HCT116 (cell line): ENCODE measurements at regions not wholly inside any gene's neighbourhood (a gene's known extent, or its start where the extent isn't known, plus 50 kb on each side); places are given as distances from the start of the nearest gene placed in this dataset.

ENCODE experiments used
- ATAC-seq: fragments of 200-7000 bp; cut with Tn5 transposase; 2 replicates; pipeline ENCODE4 v1.9.1; 2020; ENCODE audit warnings: mild to moderate bottlenecking, moderate library complexity
- BruUV-seq: library from RNA; stranded (reverse); fragments of 400-500 nt; replicated peaks from 2 replicates; lab custom pipeline; 2021; lab: Mats Ljungman, UMichigan
- CTCF ChIA-PET: fragments of 300-600 bp; sonication (Branson Sonifier 250); formaldehyde crosslinking; loops from one replicate; lab custom pipeline; 2021; ENCODE audit warnings: antibody characterized with exemption; lab: Charles Lee
- POLR2A ChIA-PET: fragments of 300-600, 350-600 bp; sonication (Branson Sonifier 250); formaldehyde crosslinking; loops from one replicate; lab custom pipeline; 2021; ENCODE audit warnings: antibody characterized with exemption; lab: Charles Lee
- RAD21 ChIA-PET, 2 experiments: fragments of 300-600 bp; sonication (Branson Sonifier 250); formaldehyde crosslinking; loops; one replicate each; lab custom pipeline; 2023; ENCODE audit warnings: low total read pairs in 2 of 2; ENCODE audit not compliant: uncharacterized antibody in 2 of 2, unreplicated experiment in 2 of 2, low non-redundant PET in 1 of 2; lab: Charles Lee
- DNase-seq: peaks from one replicate; pipeline ENCODE4 v3.0.0-alpha.2; 2010; ENCODE audit warnings: low read depth, low spot score
- H2AFZ ChIP-seq: fragments of 200-600 bp; shearing (Covaris generic), sonication (generic); 2 replicates; pipeline ENCODE4 v1.6.1; 2017; ENCODE audit warnings: low read depth, mixed run types, mixed read lengths, antibody characterized with exemption, low read length; ENCODE audit not compliant: poor library complexity, severe bottlenecking
- H3K27ac ChIP-seq: 2 replicates; pipeline ENCODE4 v1.5.1; 2012; ENCODE audit warnings: low read depth, low read length
- H3K27me3 ChIP-seq: fragments of 200-600 bp; sonication (generic); 2 replicates; pipeline ENCODE4 v1.6.1; 2016; ENCODE audit warnings: mixed run types, low read length, mixed read lengths; ENCODE audit not compliant: insufficient read depth
- H3K36me3 ChIP-seq, 2 experiments: fragments of 200-500 bp in 1 of 2; fragments of 200-600 bp in 1 of 2; sonication (Bioruptor generic) in 1 of 2; sonication (generic) in 1 of 2; 2 replicates each; pipeline versions ENCODE4 v1.5.1 to v1.6.1; 2014 to 2016; ENCODE audit warnings: low read length in 2 of 2, inconsistent platforms in 1 of 2, mixed read lengths in 1 of 2, mixed run types in 1 of 2; ENCODE audit not compliant: insufficient read depth in 2 of 2, control insufficient read depth in 1 of 2
- H3K4me1 ChIP-seq, 2 experiments: fragments of 200-600 bp in 1 of 2; sonication (generic) in 1 of 2; 2 replicates each; pipeline versions ENCODE4 v1.5.1 to v1.6.1; 2012 to 2017; ENCODE audit warnings: low read length in 2 of 2, inconsistent platforms in 1 of 2, mild to moderate bottlenecking in 1 of 2, mixed read lengths in 1 of 2, mixed run types in 1 of 2, moderate library complexity in 1 of 2; ENCODE audit not compliant: insufficient read depth in 2 of 2, control insufficient read depth in 1 of 2
- H3K4me2 ChIP-seq: fragments of 200-600 bp; sonication (generic); 2 replicates; pipeline ENCODE4 v1.6.1; 2017; ENCODE audit warnings: mixed run types, low read length, mixed read lengths
- H3K4me3 ChIP-seq, 2 experiments: fragments of 200-600 bp in 1 of 2; sonication (generic) in 1 of 2; replicated peaks in 1 of 2; 2 replicates each; pipeline ENCODE4 v1.5.1; 2011 to 2016; ENCODE audit warnings: low read length in 2 of 2, control low read depth in 1 of 2, low read depth in 1 of 2, mild to moderate bottlenecking in 1 of 2, mixed read lengths in 1 of 2, mixed run types in 1 of 2
- H3K79me2 ChIP-seq: fragments of 200-600 bp; sonication (generic); 2 replicates; pipeline ENCODE4 v1.6.1; 2017; ENCODE audit warnings: mild to moderate bottlenecking, mixed run types, low read length, moderate library complexity, mixed read lengths; ENCODE audit not compliant: insufficient read depth
- H3K9ac ChIP-seq: fragments of 200-600 bp; sonication (generic); 2 replicates; pipeline ENCODE4 v1.6.1; 2016; ENCODE audit warnings: low read length, mixed read lengths
- H3K9me2 ChIP-seq: fragments of 200-600 bp; sonication (generic), shearing (Covaris generic); 2 replicates; pipeline ENCODE4 v1.6.1; 2017; ENCODE audit warnings: mixed run types, mild to moderate bottlenecking, moderate library complexity; ENCODE audit not compliant: insufficient read depth
- H3K9me3 ChIP-seq, 2 experiments: fragments of 200-500 bp in 1 of 2; fragments of 200-600 bp in 1 of 2; sonication (Bioruptor generic) in 1 of 2; sonication (generic) in 1 of 2; 2 replicates each; pipeline ENCODE4 v1.6.1; 2014 to 2017; ENCODE audit warnings: low read length in 2 of 2, mixed read lengths in 2 of 2, inconsistent platforms in 1 of 2, low read depth in 1 of 2, mild to moderate bottlenecking in 1 of 2, mixed run types in 1 of 2, moderate library complexity in 1 of 2; ENCODE audit not compliant: control insufficient read depth in 1 of 2, insufficient read depth in 1 of 2
- H4K20me1 ChIP-seq: fragments of 200-600 bp; sonication (generic), shearing (Covaris generic); 2 replicates; pipeline ENCODE4 v1.6.1; 2017; ENCODE audit warnings: mixed run types, mild to moderate bottlenecking, moderate library complexity; ENCODE audit not compliant: insufficient read depth
- CEBPB ChIP-seq: IDR thresholded peaks from 2 replicates; pipeline ENCODE4 v1.6.1; 2012; ENCODE audit warnings: low read depth
- ELF1 ChIP-seq: IDR thresholded peaks from 2 replicates; pipeline ENCODE4 v1.6.1; 2012; ENCODE audit warnings: low read depth, borderline replicate concordance
- EZH2 ChIP-seq: fragments of 200-600 bp; sonication (generic); IDR thresholded peaks from 2 replicates; pipeline ENCODE4 v1.6.1; 2017; ENCODE audit warnings: antibody characterized with exemption, mixed run types
- EZH2phosphoT487 ChIP-seq: fragments of 200-600 bp; IDR thresholded peaks from 2 replicates; pipeline ENCODE4 v1.6.1; 2018; ENCODE audit warnings: antibody characterized with exemption, borderline replicate concordance
- FOSL1 ChIP-seq: IDR thresholded peaks from 2 replicates; pipeline ENCODE4 v1.6.1; 2012; ENCODE audit warnings: low read depth
- JUND ChIP-seq: IDR thresholded peaks from 2 replicates; pipeline ENCODE4 v1.6.1; 2012
- POLR2AphosphoS5 ChIP-seq: IDR thresholded peaks from 2 replicates; pipeline ENCODE4 v1.6.1; 2011; ENCODE audit warnings: mild to moderate bottlenecking, low read depth, low read length, moderate library complexity
- RAD21 ChIP-seq: IDR thresholded peaks from 2 replicates; pipeline ENCODE4 v1.6.1; 2012; ENCODE audit warnings: low read depth, mild to moderate bottlenecking
- SIN3A ChIP-seq: IDR thresholded peaks from 2 replicates; pipeline ENCODE4 v1.6.1; 2012; ENCODE audit warnings: low read depth
- SP1 ChIP-seq: IDR thresholded peaks from 2 replicates; pipeline ENCODE4 v1.6.1; 2012; ENCODE audit warnings: low read depth
- SRF ChIP-seq: IDR thresholded peaks from 2 replicates; pipeline ENCODE4 v1.6.1; 2012; ENCODE audit warnings: low read depth
- TCF7L2 ChIP-seq: IDR thresholded peaks from 2 replicates; pipeline ENCODE4 v1.7.0; 2011; ENCODE audit warnings: borderline replicate concordance, inconsistent platforms; ENCODE audit not compliant: insufficient read depth, insufficient read length; ENCODE audit errors: extremely low read depth
- intact Hi-C: fragments of 100-400 bp; cut with micrococcal nuclease; formaldehyde crosslinking; loops from 2 replicates; pipeline ENCODE4 v1.10.0; 2022
- TF ChIP-seq, protein P1 (sequence below): IDR thresholded peaks from 2 replicates; pipeline ENCODE4 v1.6.1; 2012
- TF ChIP-seq, protein P2 (sequence below): IDR thresholded peaks from 2 replicates; pipeline ENCODE4 v1.6.1; 2012
- TF ChIP-seq, protein P3 (sequence below), 3 experiments: fragments of 200-600 bp in 1 of 3; sonication (generic) in 1 of 3; IDR thresholded peaks in 2 of 3; conservative IDR thresholded peaks in 1 of 3; 2 replicates each; pipeline ENCODE4 v1.5.1; 2012 to 2017; ENCODE audit warnings: low read depth in 2 of 3, low read length in 2 of 3, antibody characterized with exemption in 1 of 3, borderline replicate concordance in 1 of 3, control low read depth in 1 of 3, mild to moderate bottlenecking in 1 of 3, mixed read lengths in 1 of 3, mixed run types in 1 of 3, moderate library complexity in 1 of 3; ENCODE audit not compliant: insufficient read depth in 1 of 3

DNA sequence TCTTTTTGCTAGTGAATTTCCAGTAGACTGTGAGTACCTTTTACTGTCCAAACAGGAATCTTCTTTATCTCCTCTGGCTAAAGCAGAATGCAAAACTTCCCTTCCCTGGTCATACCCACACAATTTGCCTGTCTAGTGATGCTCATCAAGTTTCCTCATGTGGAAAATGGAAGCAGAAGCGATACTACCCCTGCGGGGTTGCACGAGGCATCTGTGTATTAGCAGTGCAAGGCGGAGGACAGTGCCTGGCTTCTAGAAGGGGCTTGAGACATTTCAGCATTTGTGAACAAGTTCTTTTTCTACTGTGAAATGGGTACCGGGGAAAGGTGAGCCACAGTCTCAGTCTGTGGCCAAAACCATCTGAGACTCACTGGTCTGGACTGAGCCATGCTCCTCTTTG is 340.9 kb downstream of the AACS start:
- POLR2A ChIA-PET, result no interaction called here

More for the DNA sequence above, 340.9 kb downstream of the AACS start:
- Histone ChIP-seq H3K4me2 (no peak overlapping the region), H3K4me3 (no peak overlapping the region), H3K9me2 (no peaks in the 10 kb centered on the region), H3K79me2 (no peaks in the 10 kb centered on the region), H3K4me1 (no peaks in the 10 kb centered on the region), H4K20me1 (no peaks in the 10 kb centered on the region), H3K9me3 (no peaks in the 10 kb centered on the region), H3K27me3 (peaks cover 5% of the 10 kb centered on the region), H3K9ac (no peak overlapping the region), H3K36me3 (no peaks in the 10 kb centered on the region), H3K27ac (no peak overlapping the region), H2AFZ (no peak overlapping the region)
- BruUV-seq, result no TSS peak
- RAD21 ChIA-PET, result no interaction called here
- DNase-seq (no peak), ATAC-seq (no peak)
- TF ChIP-seq RAD21 (no peak), CEBPB (no peak), SRF (no peak), SP1 (no peak), EZH2 (no peak), POLR2AphosphoS5 (no peak), TCF7L2 (no peak), EZH2phosphoT487 (no peak), FOSL1 (no peak), JUND (no peak), SIN3A (no peak), ELF1 (no peak)
- TF ChIP-seq, protein P1, sequence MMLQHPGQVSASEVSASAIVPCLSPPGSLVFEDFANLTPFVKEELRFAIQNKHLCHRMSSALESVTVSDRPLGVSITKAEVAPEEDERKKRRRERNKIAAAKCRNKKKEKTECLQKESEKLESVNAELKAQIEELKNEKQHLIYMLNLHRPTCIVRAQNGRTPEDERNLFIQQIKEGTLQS, result no peak
- TF ChIP-seq, protein P2, sequence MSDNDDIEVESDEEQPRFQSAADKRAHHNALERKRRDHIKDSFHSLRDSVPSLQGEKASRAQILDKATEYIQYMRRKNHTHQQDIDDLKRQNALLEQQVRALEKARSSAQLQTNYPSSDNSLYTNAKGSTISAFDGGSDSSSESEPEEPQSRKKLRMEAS, result no peak
- TF ChIP-seq, protein P3, sequence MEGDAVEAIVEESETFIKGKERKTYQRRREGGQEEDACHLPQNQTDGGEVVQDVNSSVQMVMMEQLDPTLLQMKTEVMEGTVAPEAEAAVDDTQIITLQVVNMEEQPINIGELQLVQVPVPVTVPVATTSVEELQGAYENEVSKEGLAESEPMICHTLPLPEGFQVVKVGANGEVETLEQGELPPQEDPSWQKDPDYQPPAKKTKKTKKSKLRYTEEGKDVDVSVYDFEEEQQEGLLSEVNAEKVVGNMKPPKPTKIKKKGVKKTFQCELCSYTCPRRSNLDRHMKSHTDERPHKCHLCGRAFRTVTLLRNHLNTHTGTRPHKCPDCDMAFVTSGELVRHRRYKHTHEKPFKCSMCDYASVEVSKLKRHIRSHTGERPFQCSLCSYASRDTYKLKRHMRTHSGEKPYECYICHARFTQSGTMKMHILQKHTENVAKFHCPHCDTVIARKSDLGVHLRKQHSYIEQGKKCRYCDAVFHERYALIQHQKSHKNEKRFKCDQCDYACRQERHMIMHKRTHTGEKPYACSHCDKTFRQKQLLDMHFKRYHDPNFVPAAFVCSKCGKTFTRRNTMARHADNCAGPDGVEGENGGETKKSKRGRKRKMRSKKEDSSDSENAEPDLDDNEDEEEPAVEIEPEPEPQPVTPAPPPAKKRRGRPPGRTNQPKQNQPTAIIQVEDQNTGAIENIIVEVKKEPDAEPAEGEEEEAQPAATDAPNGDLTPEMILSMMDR (IDR thresholded peaks at IDR 0.05 in 2 of 3, conservative IDR thresholded peaks at IDR 0.05 in 1 of 3; ENCODE audit: borderline replicate concordance in 1 of 3, insufficient read depth in 1 of 3, low read depth in 2 of 3, low read length in 2 of 3), result no peak
- intact Hi-C loops, result loop anchor here (10.0 kb wide), 1 partner anchor 501 kb away; no protein-coding TSS in a partner anchor
- CTCF ChIA-PET, result no interaction called here
